ENCODE measurements at regions not wholly inside any gene's neighbourhood (a gene's known extent, or its start where the extent isn't known, plus 50 kb on each side); places are given as distances from the start of the nearest gene placed in this dataset.

GRCh38 chr12:3944620-3945019 lies 71.4 kb upstream of the PARP11 start:
- no peak for DNase-seq
- no peaks in the 10 kb centered on the region for H3K9me3 ChIP-seq (replicated peaks in 1 of 3)
- intact Hi-C loops (cut with DNase I), result no loop called here
- no peaks in the 10 kb centered on the region for H3K4me1 ChIP-seq (replicated peaks in 1 of 2)
- TF ChIP-seq CTCF (IDR thresholded peaks at IDR 0.05), result no peak
- no peak for TF ChIP-seq POLR2A (IDR thresholded peaks at IDR 0.05)
- WGBS, 4 donors, result 76 to 88% (median 83%) methylated on average over 1 of the region's 1 CpG
- H3K27me3 ChIP-seq, result no peaks in the 10 kb centered on the region
- H3K36me3 ChIP-seq (replicated peaks in 1 of 2), result no peaks in the 10 kb centered on the region
- no peak overlapping the region for H3K4me3 ChIP-seq
- no peak overlapping the region for H3K27ac ChIP-seq

- no peak overlapping the region for H3K27ac ChIP-seq
- H3K36me3 ChIP-seq (replicated peaks in 1 of 2), result no peaks in the 10 kb centered on the region
- no peaks in the 10 kb centered on the region for H3K9me3 ChIP-seq (replicated peaks in 1 of 3)
- no peaks in the 10 kb centered on the region for H3K27me3 ChIP-seq
- 70 to 81% (median 77%) methylated on average over 3 of the region's 3 CpGs for WGBS, 4 donors
- intact Hi-C loops (cut with DNase I), result no loop called here
- TF ChIP-seq POLR2A (IDR thresholded peaks at IDR 0.05) (no peak), CTCF (IDR thresholded peaks at IDR 0.05) (no peak)
- H3K4me1 ChIP-seq (replicated peaks in 1 of 2), result no peaks in the 10 kb centered on the region
- no peak for DNase-seq
- no peak overlapping the region for H3K4me3 ChIP-seq
Observed at GRCh38 chr12:3938042-3938544, 64.9 kb upstream of the PARP11 start.

- Histone ChIP-seq H3K9me3 (replicated peaks in 1 of 3) (no peaks in the 10 kb centered on the region), H3K27ac (no peak overlapping the region), H3K4me3 (no peak overlapping the region), H3K27me3 (peaks cover 3% of the 10 kb centered on the region), H3K36me3 (replicated peaks in 1 of 2) (no peaks in the 10 kb centered on the region), H3K4me1 (replicated peaks in 1 of 2) (no peaks in the 10 kb centered on the region)
- 72 to 78% (median 75%) methylated on average over 5 of the region's 5 CpGs for WGBS, 4 donors
- no peak for TF ChIP-seq POLR2A (IDR thresholded peaks at IDR 0.05)
- TF ChIP-seq CTCF (IDR thresholded peaks at IDR 0.05), result no peak
- no peak for DNase-seq
- intact Hi-C loops (cut with DNase I), result no loop called here
Observed at GRCh38 chr12:3935078-3935477, 61.9 kb upstream of the PARP11 start.

GRCh38 chr12:3933819-3934192 lies 60.6 kb upstream of the PARP11 start:
- no peak overlapping the region for H3K27ac ChIP-seq
- WGBS, 4 donors, result 69 to 83% (median 78%) methylated on average over 1 of the region's 1 CpG
- no peak for TF ChIP-seq CTCF (IDR thresholded peaks at IDR 0.05)
- no peak for TF ChIP-seq POLR2A (IDR thresholded peaks at IDR 0.05)
- peaks cover 3% of the 10 kb centered on the region for H3K27me3 ChIP-seq
- no peaks in the 10 kb centered on the region for H3K36me3 ChIP-seq (replicated peaks in 1 of 2)
- intact Hi-C loops (cut with DNase I), result no loop called here
- no peaks in the 10 kb centered on the region for H3K9me3 ChIP-seq (replicated peaks in 1 of 3)
- no peak for DNase-seq
- no peaks in the 10 kb centered on the region for H3K4me1 ChIP-seq (replicated peaks in 1 of 2)
- H3K4me3 ChIP-seq, result no peak overlapping the region
